T-helper 2 cell treated with Interferon-gamma antibody and Interleukin-4, amounts not matched to agents 5 μg/mL and 100 μg/mL, for 36 hours (primary cell): ENCODE measurements at regions not wholly inside any gene's neighbourhood (a gene's known extent, or its start where the extent isn't known, plus 50 kb on each side); places are given as distances from the start of the nearest gene placed in this dataset.

Experiments
- DNase-seq: peaks from one replicate; pipeline ENCODE4 v3.0.0; 2021; ENCODE audit warnings: low spot score
- H3K27ac Mint-ChIP-seq: one replicate; pipeline ENCODE4 v1.8.0; 2021; ENCODE audit warnings: mild to moderate bottlenecking, mixed read lengths
- H3K27me3 Mint-ChIP-seq: one replicate; pipeline ENCODE4 v1.8.0; 2021; ENCODE audit warnings: low read depth, mixed read lengths
- H3K36me3 Mint-ChIP-seq: one replicate; pipeline ENCODE4 v1.8.0; 2021; ENCODE audit warnings: low read depth, mixed read lengths
- H3K4me1 Mint-ChIP-seq: one replicate; pipeline ENCODE4 v1.8.0; 2021; ENCODE audit warnings: low read depth, mixed read lengths
- H3K4me3 Mint-ChIP-seq: one replicate; pipeline ENCODE4 v1.8.0; 2022; ENCODE audit warnings: mild to moderate bottlenecking, moderate library complexity, mixed read lengths
- H3K9me3 Mint-ChIP-seq: one replicate; pipeline ENCODE4 v1.8.0; 2021; ENCODE audit warnings: mixed read lengths

DNA sequence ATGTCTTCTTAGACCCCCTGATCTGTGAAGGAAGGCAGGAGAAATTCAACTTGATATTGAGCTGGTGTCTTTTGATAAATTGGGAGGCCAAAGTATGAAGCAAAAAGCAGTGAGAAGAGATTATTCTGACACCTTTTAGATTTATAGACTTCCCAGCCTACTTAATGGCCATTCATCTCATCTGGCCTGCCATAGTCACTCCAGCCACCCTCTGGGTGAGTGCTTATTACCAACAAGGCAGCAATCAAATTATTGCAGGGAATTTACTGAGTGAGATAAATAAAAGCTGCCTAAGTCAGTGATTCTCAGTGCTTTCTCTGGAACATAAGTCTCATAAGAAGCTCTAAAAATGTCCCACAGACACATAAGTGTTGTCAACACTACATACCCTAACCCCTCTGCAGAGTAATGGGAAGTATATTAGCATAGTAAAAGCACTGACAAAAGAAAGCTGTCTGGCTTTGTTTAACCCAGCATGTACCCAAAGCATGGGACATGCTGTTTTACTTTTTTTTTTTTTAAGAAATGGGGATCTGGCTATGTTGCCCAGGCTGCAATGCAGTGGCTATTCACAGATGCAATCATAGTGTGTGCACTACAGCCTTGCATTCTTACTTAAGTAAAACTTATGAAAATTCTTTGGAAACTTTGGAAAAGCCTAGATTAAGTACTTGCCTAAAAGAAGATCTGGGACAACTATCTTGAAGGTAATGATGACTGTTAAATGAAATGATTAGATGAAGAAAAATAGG lies 725.3 kb downstream of the TUSC7 start:
- Mint-ChIP-seq H3K27ac (no peak overlapping the region), H3K9me3 (no peaks in the 10 kb centered on the region), H3K27me3 (no peaks in the 10 kb centered on the region), H3K4me3 (no peak overlapping the region), H3K4me1 (no peaks in the 10 kb centered on the region), H3K36me3 (no peaks in the 10 kb centered on the region)
- no peak for DNase-seq

DNA sequence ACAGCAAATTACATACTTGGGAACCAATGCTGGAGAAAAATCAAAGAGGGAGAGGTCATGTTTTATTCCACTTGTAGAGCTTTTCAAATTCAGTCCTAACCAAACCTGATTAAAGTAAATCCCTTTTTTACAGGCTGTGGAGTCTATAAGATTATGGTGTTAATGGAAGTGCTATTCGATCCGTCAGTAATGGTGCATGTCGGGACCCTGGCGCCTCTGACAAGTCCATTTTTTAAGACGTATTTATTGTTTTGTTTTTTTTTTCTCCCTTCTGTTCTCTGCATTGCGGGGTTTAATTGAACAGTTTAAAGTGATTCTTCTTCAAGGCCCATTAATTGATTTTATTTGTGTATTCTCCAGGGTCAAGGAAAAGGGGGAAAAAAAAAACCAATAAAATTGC lies 725.9 kb downstream of the TUSC7 start:
- DNase-seq: no peak
- Mint-ChIP-seq H3K4me3 (no peak overlapping the region), H3K4me1 (no peaks in the 10 kb centered on the region), H3K36me3 (no peaks in the 10 kb centered on the region), H3K9me3 (no peaks in the 10 kb centered on the region), H3K27ac (no peak overlapping the region), H3K27me3 (no peaks in the 10 kb centered on the region)

DNA sequence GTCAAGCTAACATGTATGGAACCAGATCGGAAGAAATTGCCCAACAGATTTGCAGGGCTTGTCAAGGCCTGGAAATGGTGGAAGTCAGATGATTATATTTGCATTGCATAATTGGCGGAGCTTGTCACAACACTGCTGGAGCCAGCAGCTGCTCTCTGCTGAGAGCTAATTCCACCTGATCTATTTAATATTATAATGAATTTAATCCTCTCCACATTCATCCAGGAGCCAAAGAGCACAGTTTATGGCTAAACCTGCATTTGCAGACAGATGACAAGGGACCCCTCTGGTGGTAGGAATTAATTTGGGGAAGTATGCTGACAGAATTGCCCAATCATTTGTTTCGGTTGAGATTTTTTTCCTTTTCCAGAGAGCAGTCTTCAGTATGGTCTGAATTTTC lies 730.2 kb downstream of the TUSC7 start:
- H3K27ac Mint-ChIP-seq: no peak overlapping the region
- no peak for DNase-seq
- H3K9me3 Mint-ChIP-seq: no peaks in the 10 kb centered on the region
- H3K27me3 Mint-ChIP-seq: no peaks in the 10 kb centered on the region
- no peak overlapping the region for H3K4me3 Mint-ChIP-seq
- no peaks in the 10 kb centered on the region for H3K36me3 Mint-ChIP-seq
- H3K4me1 Mint-ChIP-seq: no peaks in the 10 kb centered on the region

DNA sequence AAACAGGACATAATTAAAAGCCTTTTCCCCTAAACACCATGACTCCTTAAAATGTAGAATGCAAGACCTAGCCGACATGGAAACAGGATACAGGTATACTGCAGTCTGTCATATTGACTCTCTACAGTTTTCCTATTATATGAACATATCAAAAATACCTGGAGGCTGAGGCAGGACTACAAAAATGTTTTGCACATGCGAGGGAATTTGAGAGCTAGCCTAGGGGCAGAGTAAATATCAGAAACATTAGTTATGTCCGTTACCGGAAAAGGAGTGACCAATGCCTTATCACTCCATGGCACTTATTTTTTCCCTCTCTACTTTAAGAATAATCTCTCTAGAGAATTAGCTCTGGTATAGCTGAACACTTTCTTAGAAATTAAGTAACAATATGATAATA lies 732.3 kb downstream of the TUSC7 start:
- Mint-ChIP-seq H3K9me3 (no peaks in the 10 kb centered on the region), H3K27me3 (no peaks in the 10 kb centered on the region), H3K36me3 (no peaks in the 10 kb centered on the region), H3K27ac (no peak overlapping the region), H3K4me1 (no peaks in the 10 kb centered on the region), H3K4me3 (no peak overlapping the region)
- DNase-seq: no peak

DNA sequence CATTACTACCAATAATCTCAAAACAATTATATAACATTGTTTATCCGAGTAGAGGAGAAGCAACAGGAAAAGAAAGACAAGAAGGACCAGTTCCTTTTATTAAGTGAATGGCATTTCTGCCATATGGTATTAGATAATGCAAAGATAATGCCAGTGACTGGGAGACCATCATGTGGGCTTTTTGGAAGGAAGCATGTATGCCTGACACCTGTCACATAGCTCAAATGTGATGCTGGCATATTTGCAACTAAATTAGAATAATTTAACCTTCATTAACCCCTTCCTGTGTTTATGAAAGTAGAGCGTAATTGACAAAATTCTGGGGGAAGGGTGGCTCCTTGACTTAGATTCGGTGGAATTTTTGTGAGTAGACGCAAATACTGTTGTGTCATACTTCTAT lies 733.0 kb downstream of the TUSC7 start:
- Mint-ChIP-seq H3K4me1 (no peaks in the 10 kb centered on the region), H3K36me3 (no peaks in the 10 kb centered on the region), H3K27me3 (no peaks in the 10 kb centered on the region), H3K27ac (no peak overlapping the region), H3K9me3 (no peaks in the 10 kb centered on the region), H3K4me3 (no peak overlapping the region)
- DNase-seq: no peak

DNA sequence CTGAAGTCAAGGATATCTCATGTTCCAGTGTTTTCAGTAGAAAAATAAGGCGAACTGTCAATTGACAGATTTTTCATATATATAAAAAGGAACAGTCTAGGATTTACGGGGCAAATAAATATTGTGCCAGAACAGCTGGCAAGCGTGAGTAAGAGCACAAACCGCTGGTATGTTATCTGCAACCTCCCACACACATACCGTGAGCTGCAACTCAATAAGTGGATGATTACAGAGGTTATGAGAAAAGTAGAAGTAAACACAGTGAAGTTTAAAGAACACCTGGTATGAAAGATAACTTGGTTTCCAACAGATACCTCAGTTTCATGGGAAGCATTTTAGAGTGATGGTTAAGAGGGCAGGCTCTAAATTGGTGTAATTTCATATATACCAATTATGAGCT lies 733.4 kb downstream of the TUSC7 start:
- no peaks in the 10 kb centered on the region for H3K9me3 Mint-ChIP-seq
- no peaks in the 10 kb centered on the region for H3K27me3 Mint-ChIP-seq
- no peaks in the 10 kb centered on the region for H3K36me3 Mint-ChIP-seq
- H3K27ac Mint-ChIP-seq: no peak overlapping the region
- no peaks in the 10 kb centered on the region for H3K4me1 Mint-ChIP-seq
- H3K4me3 Mint-ChIP-seq: no peak overlapping the region
- no peak for DNase-seq

DNA sequence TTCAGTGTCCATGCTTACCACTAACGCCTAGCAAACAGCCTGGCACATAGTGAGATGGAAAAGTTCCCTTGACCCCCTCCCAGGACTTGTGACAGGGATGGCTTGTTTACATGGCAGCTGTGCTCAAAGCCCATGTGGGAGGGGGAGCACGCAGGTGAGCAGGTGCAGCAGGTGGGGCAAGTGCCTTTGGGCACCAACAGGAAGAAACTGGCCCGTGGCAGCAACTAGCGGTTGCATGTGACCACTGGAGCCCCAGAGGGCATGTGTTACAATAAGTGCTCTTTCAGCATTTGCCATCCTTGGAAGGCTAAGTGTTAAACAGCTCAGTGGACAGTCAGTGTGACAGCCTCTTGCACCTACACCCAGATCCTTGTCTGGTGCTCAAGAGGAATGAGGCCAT lies 734.6 kb downstream of the TUSC7 start:
- Mint-ChIP-seq H3K4me1 (no peaks in the 10 kb centered on the region), H3K27me3 (no peaks in the 10 kb centered on the region), H3K36me3 (no peaks in the 10 kb centered on the region), H3K4me3 (no peak overlapping the region), H3K27ac (no peak overlapping the region), H3K9me3 (no peaks in the 10 kb centered on the region)
- no peak for DNase-seq

DNA sequence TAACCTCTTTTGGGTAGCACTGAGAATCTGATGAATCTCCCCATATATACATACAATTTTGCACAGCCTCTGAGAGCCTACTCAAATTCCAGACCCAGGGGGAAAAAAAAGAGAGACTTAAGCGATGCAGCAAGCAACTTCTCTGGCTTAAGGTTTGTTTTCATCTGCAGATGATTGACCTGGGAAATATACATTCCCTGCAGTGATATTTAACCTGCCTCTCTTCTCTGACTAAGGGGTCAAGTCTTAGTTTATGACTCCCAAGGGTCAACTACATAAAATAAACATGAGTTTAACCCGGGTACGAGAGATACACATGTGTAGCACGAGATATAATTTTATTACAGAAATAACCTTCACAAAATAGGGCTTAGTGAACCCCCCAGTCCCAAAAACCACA lies 737.8 kb downstream of the TUSC7 start:
- Mint-ChIP-seq H3K36me3 (no peaks in the 10 kb centered on the region), H3K27ac (no peak overlapping the region), H3K4me1 (no peaks in the 10 kb centered on the region), H3K9me3 (no peaks in the 10 kb centered on the region), H3K4me3 (no peak overlapping the region), H3K27me3 (no peaks in the 10 kb centered on the region)
- DNase-seq: no peak

DNA sequence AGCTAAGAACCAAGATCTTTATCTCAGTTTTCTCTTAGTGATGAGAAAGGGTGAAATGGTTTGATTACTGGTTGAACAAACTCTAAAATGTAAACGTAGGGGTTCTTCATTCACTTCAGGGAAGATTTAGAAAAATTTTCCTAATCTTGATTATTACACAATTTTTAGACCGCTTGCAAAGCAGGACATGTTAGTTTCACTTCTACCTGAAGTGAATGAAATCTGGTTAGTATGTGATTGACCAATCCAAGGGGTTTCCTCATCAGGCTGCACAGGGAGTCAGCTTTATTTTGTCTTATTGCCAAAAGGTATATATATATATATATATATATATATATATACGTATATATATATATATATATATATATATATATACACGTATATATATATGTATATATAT lies 740.4 kb downstream of the TUSC7 start:
- DNase-seq: no peak
- Mint-ChIP-seq H3K27ac (no peak overlapping the region), H3K4me3 (no peak overlapping the region), H3K4me1 (no peaks in the 10 kb centered on the region), H3K9me3 (no peaks in the 10 kb centered on the region), H3K27me3 (no peaks in the 10 kb centered on the region), H3K36me3 (no peaks in the 10 kb centered on the region)

DNA sequence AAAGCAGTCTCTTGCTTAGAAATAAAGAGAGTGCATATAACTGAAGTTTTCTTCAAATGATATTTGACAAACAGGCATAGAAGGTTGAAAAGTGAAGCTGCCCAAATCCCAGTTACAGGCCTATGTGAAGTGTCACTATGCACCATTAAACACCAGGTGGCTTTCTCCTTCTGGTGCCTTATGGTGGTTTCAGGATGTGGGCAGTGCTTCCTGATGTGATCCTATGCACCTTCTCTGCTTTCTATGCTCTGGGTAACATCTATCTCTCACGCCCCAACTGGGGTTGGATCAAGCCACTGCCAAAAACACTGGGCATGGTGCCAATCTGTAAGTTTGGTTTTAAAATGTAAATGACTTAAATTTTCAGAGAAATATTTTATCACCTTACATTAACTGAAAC lies 744.7 kb downstream of the TUSC7 start:
- Mint-ChIP-seq H3K4me1 (no peaks in the 10 kb centered on the region), H3K4me3 (no peak overlapping the region), H3K36me3 (no peaks in the 10 kb centered on the region), H3K27ac (no peak overlapping the region), H3K9me3 (no peaks in the 10 kb centered on the region), H3K27me3 (no peaks in the 10 kb centered on the region)
- no peak for DNase-seq

DNA sequence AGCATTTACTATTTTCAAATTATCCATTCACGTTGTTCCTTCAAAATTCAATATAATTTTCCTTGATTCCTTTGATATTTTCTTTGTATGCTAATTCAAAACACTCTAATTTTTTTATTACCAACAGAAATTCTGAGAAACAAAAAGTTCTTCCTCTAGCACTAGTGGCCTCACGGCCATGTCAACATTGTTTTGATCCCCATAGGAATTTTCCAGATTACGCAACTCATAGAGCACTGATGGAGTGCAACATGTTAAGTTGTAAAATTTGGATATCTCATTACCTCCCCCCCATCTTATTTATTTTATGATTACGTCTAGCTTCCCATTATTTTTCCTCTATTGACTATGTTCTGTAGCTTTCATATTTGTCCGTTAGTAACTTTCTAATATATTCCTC lies 745.3 kb downstream of the TUSC7 start:
- Mint-ChIP-seq H3K27me3 (no peaks in the 10 kb centered on the region), H3K9me3 (no peaks in the 10 kb centered on the region), H3K4me1 (no peaks in the 10 kb centered on the region), H3K4me3 (no peak overlapping the region), H3K36me3 (no peaks in the 10 kb centered on the region), H3K27ac (no peak overlapping the region)
- DNase-seq: no peak

DNA sequence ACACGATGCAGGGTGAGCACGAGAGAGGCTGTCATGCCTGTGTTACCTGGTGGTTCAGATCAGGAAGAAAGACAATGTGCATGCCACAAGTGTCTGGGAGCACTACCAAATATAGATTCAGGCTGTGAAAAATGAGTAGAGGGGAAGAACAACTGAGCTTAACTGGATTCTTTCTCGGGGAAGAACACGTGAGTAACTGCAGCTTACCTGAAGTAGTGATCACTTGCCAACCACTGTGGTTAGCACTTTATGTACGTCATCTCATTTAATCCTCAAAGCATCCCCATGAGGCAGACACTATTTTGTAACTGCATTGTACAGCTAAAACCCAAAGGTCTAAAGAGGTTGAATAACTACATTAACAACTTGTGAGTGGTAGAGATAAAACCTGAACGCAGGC lies 746.2 kb downstream of the TUSC7 start:
- no peak overlapping the region for H3K4me3 Mint-ChIP-seq
- no peak for DNase-seq
- no peaks in the 10 kb centered on the region for H3K9me3 Mint-ChIP-seq
- H3K36me3 Mint-ChIP-seq: no peaks in the 10 kb centered on the region
- no peak overlapping the region for H3K27ac Mint-ChIP-seq
- H3K4me1 Mint-ChIP-seq: no peaks in the 10 kb centered on the region
- H3K27me3 Mint-ChIP-seq: no peaks in the 10 kb centered on the region

DNA sequence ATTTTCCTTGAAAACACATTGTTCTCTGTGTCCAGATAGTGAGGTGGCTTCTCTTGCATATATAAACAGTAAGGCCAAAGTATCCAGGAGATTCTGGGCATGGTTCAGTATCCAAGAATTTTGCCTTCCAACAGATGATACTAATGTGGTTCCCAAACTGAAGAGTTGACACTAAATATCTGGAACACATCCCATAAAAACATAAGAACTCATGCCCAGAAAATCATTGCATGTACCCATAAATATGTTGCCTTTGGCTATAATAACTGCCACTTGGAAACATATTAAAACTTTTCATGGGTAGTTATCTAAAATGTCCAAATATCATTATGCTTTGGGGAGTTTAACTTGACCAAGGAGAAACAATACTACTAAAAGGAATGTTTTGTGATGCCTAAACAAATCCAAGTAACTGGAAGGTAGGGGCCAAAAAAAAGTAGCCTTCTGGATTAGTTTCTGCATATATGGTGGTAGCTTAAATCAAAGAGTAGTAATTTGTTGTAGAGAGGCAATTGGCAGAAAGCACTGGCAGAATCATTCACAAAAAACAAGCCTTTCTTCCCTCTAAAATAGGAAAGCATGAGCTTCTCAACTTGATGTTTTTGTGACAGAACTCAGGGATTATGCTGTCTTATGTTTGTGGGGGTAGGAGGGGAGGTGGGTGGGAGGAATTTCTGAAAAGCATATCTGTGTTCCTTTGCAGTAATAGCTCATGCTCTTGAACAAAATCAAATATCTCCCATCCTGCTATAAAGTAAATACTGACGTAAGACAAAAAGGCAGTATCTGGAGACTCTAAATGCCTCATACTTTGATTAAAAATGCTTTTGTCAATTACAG lies 753.9 kb downstream of the TUSC7 start:
- no peak overlapping the region for H3K27ac Mint-ChIP-seq
- no peak overlapping the region for H3K4me3 Mint-ChIP-seq
- H3K36me3 Mint-ChIP-seq: no peaks in the 10 kb centered on the region
- no peaks in the 10 kb centered on the region for H3K27me3 Mint-ChIP-seq
- H3K4me1 Mint-ChIP-seq: no peaks in the 10 kb centered on the region
- DNase-seq: no peak
- no peaks in the 10 kb centered on the region for H3K9me3 Mint-ChIP-seq

DNA sequence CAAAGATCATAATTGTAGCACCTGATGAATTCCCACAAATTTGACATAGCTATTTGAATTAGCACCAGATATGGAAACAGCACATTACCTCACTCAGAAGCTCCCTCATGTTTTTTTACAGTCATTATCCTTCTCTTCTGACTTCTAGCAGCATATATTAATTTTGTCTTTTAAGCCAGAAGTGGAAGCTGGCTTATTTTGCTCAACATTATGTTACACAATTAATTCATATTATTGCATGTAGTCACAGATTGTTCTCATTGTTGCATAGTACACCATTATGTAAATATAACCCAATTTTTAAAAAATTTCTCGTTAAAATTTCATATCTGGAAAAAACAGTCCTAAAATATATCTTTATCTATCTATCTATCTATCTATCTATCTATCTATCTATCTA lies 762.3 kb downstream of the TUSC7 start:
- H3K4me3 Mint-ChIP-seq: no peak overlapping the region
- H3K4me1 Mint-ChIP-seq: no peaks in the 10 kb centered on the region
- no peaks in the 10 kb centered on the region for H3K27me3 Mint-ChIP-seq
- no peaks in the 10 kb centered on the region for H3K36me3 Mint-ChIP-seq
- no peak overlapping the region for H3K27ac Mint-ChIP-seq
- no peak for DNase-seq
- peaks cover 6% of the 10 kb centered on the region for H3K9me3 Mint-ChIP-seq
